Osteocyte (in vitro differentiated cells): ENCODE measurements at regions not wholly inside any gene's neighbourhood (a gene's known extent, or its start where the extent isn't known, plus 50 kb on each side); places are given as distances from the start of the nearest gene placed in this dataset.

Experiments
- DNase-seq: peaks from one replicate; pipeline ENCODE4 v3.0.0; 2021; ENCODE audit warnings: mixed read lengths; ENCODE audit not compliant: unreplicated experiment; ENCODE audit errors: extremely low spot score
- H3K27ac Mint-ChIP-seq: one replicate; pipeline ENCODE4 v1.8.0; 2021; ENCODE audit warnings: mild to moderate bottlenecking, mixed read lengths; ENCODE audit not compliant: unreplicated experiment
- H3K27me3 Mint-ChIP-seq: one replicate; pipeline ENCODE4 v1.8.0; 2021; ENCODE audit warnings: mixed read lengths; ENCODE audit not compliant: unreplicated experiment
- H3K36me3 Mint-ChIP-seq: one replicate; pipeline ENCODE4 v1.8.0; 2021; ENCODE audit warnings: mixed read lengths; ENCODE audit not compliant: unreplicated experiment
- H3K4me1 Mint-ChIP-seq: one replicate; pipeline ENCODE4 v1.8.0; 2021; ENCODE audit warnings: mixed read lengths; ENCODE audit not compliant: unreplicated experiment
- H3K4me3 Mint-ChIP-seq: one replicate; pipeline ENCODE4 v1.8.0; 2021; ENCODE audit warnings: mild to moderate bottlenecking, moderate library complexity, mixed read lengths; ENCODE audit not compliant: unreplicated experiment
- H3K9me3 Mint-ChIP-seq: one replicate; pipeline ENCODE4 v1.8.0; 2021; ENCODE audit warnings: mixed read lengths; ENCODE audit not compliant: unreplicated experiment
- TF ChIP-seq, protein P1 (sequence below): fragments of 200-600 bp; sonication (generic); IDR thresholded peaks from 2 replicates; pipeline ENCODE4 v1.5.0; 2021; ENCODE audit warnings: antibody characterized with exemption, mild to moderate bottlenecking, moderate library complexity

DNA sequence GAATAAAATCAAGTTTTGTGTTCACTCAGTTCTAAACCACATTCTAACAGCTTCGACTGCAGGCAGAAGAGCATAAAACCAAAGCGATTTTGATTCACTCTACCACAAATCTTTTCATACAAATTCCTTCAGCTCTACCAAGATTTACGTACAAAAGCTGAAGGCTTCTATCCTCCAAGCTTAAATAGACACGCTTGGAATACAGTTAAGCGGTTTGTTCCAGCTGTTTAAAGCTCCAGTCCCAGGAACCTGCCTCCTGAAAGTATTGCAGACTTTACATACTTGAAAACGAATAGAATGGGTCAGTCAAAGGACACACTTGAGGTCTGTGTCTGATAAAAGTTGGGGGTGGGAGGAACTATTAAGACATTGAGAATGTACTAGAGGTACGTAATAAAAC lies 102.9 kb downstream of the MPP7 start:
- TF ChIP-seq, protein P1, sequence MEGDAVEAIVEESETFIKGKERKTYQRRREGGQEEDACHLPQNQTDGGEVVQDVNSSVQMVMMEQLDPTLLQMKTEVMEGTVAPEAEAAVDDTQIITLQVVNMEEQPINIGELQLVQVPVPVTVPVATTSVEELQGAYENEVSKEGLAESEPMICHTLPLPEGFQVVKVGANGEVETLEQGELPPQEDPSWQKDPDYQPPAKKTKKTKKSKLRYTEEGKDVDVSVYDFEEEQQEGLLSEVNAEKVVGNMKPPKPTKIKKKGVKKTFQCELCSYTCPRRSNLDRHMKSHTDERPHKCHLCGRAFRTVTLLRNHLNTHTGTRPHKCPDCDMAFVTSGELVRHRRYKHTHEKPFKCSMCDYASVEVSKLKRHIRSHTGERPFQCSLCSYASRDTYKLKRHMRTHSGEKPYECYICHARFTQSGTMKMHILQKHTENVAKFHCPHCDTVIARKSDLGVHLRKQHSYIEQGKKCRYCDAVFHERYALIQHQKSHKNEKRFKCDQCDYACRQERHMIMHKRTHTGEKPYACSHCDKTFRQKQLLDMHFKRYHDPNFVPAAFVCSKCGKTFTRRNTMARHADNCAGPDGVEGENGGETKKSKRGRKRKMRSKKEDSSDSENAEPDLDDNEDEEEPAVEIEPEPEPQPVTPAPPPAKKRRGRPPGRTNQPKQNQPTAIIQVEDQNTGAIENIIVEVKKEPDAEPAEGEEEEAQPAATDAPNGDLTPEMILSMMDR: no peak
- peak overlapping the region; percentile 77 for H3K27ac Mint-ChIP-seq
- H3K9me3 Mint-ChIP-seq: peaks cover under 1% of the 10 kb centered on the region
- H3K4me3 Mint-ChIP-seq: no peak overlapping the region
- no peak for DNase-seq
- no peaks in the 10 kb centered on the region for H3K27me3 Mint-ChIP-seq
- H3K4me1 Mint-ChIP-seq: peaks cover 57% of the 10 kb centered on the region
- peaks cover 16% of the 10 kb centered on the region for H3K36me3 Mint-ChIP-seq

DNA sequence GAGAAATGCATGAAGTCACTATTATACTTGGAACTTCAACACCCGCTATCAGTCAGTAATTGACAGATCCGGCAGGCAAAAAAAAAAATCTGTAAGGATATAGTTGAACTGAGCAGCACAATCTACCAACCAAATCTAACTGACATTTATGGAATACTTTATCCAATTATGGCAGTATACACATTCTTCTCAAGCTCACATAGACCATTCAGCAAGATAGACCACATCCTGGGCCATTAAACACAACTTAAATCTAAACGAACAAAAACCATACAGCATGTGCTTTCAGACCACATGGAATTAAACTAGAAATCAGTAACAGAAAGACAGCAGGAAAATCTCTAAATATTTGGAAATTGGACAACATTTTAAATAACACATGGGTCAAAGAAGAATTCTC lies 112.7 kb downstream of the MPP7 start:
- Mint-ChIP-seq H3K4me3 (no peak overlapping the region), H3K9me3 (no peaks in the 10 kb centered on the region), H3K27ac (peak overlapping the region; percentile 12), H3K36me3 (peaks cover 30% of the 10 kb centered on the region), H3K4me1 (peaks cover 14% of the 10 kb centered on the region), H3K27me3 (no peaks in the 10 kb centered on the region)
- DNase-seq: no peak
- TF ChIP-seq, protein P1: no peak

DNA sequence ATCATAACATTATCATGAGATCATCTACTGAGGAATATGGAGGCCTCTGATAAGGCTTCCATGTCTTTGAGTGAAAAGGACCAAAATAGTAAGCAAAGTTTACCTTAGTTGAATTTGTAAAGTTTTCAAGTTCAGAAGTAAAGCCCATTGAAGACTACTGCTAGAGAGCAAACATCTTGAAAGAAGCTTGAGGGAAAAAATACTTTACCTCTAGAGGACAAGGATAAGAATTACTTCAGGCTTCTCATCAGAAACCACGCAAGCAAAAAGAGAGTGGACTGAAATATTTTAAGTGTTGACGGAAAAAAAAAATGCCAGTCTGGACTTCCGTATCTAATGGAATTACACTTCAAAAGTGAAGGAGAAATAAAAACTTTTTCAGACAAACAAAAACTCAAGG lies 114.3 kb downstream of the MPP7 start:
- H3K36me3 Mint-ChIP-seq: peaks cover 18% of the 10 kb centered on the region
- TF ChIP-seq, protein P1: no peak
- DNase-seq: no peak
- H3K27me3 Mint-ChIP-seq: no peaks in the 10 kb centered on the region
- no peaks in the 10 kb centered on the region for H3K9me3 Mint-ChIP-seq
- H3K27ac Mint-ChIP-seq: no peak overlapping the region
- H3K4me1 Mint-ChIP-seq: peaks cover 14% of the 10 kb centered on the region
- H3K4me3 Mint-ChIP-seq: no peak overlapping the region

DNA sequence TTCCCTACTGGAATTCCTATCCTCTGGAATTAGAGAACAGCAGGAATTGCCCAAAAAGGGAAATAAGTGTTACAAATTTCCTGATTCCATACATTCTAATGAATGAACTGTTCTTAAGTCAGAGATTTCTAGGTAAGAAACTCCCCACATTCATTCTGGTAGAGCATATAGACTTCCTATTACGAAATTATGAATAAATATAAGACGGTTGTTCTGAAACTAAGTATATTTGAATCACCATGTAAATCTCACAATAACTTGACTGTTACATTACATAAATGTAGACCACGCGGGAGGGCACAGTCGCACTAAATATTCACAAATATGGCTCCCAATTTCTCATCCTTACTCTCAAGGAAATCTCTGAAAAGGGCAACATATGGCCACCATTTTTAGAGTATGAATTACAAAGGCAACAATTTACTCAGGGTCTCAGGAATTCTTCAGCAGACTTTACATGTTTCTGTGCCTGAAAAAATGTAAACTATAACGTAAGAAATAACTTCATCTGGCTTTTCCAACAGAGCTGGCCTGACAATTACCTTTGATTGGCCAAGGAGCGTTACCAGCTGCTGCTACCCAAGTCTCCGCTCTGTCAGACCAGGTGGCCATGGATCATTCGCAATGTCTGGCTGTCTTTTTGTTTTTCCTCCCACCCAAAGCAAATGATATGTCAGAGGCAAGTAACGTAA lies 115.8 kb downstream of the MPP7 start:
- peaks cover 19% of the 10 kb centered on the region for H3K36me3 Mint-ChIP-seq
- DNase-seq: no peak
- peaks cover 26% of the 10 kb centered on the region for H3K4me1 Mint-ChIP-seq
- no peaks in the 10 kb centered on the region for H3K27me3 Mint-ChIP-seq
- H3K27ac Mint-ChIP-seq: no peak overlapping the region
- no peaks in the 10 kb centered on the region for H3K9me3 Mint-ChIP-seq
- TF ChIP-seq, protein P1: no peak
- no peak overlapping the region for H3K4me3 Mint-ChIP-seq

DNA sequence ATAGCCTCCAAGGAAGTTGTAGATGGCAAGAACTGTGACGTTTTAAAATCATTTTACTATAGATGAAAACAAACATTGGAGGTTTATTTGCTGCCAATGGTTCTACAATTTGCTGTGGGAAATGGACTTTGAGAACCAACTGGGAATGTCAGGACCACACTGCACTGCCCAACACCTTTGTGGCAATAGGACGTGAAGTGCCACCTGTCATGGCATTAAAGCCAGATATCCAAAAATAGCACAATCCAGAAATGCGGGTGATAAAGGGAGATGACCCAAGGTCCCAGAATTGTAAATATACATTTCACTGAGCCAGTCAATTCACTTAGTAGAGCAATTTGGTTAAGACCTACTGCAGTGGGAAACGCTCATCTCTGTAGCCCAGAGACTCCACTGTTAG lies 116.4 kb downstream of the MPP7 start:
- Mint-ChIP-seq H3K36me3 (peaks cover 19% of the 10 kb centered on the region), H3K27me3 (no peaks in the 10 kb centered on the region), H3K4me1 (peaks cover 32% of the 10 kb centered on the region), H3K27ac (no peak overlapping the region), H3K9me3 (no peaks in the 10 kb centered on the region), H3K4me3 (no peak overlapping the region)
- TF ChIP-seq, protein P1: no peak
- no peak for DNase-seq
